GM23338 (cell line): ENCODE measurements at regions not wholly inside any gene's neighbourhood (a gene's known extent, or its start where the extent isn't known, plus 50 kb on each side); places are given as distances from the start of the nearest gene placed in this dataset.

ENCODE experiments used
- CREB1 ChIP-seq: fragments of 250-450 bp; sonication (Bioruptor Pico); IDR thresholded peaks from 2 replicates; pipeline ENCODE4 v1.5.0; 2020; ENCODE audit warnings: low read depth, mild to moderate bottlenecking, moderate library complexity
- CTCF ChIP-seq, 2 experiments: fragments of 200-600 bp in 1 of 2; sonication (generic) in 1 of 2; conservative IDR thresholded peaks; 2 replicates each; pipeline versions ENCODE4 v1.5.1 to v1.6.1; 2016 to 2017; ENCODE audit warnings: antibody characterized with exemption in 2 of 2, low read depth in 2 of 2, mild to moderate bottlenecking in 2 of 2, moderate library complexity in 1 of 2
- ETS1 ChIP-seq: IDR thresholded peaks from 2 replicates; pipeline ENCODE4 v1.6.1; 2016; ENCODE audit warnings: antibody characterized with exemption
- EZH2 ChIP-seq: fragments of 200-600 bp; sonication (generic); IDR thresholded peaks from one replicate; pipeline ENCODE4 v1.8.0; 2017; ENCODE audit warnings: antibody characterized with exemption, mild to moderate bottlenecking, low read depth; ENCODE audit not compliant: unreplicated experiment
- EZH2phosphoT487 ChIP-seq: fragments of 200-600 bp; sonication (generic); IDR thresholded peaks from one replicate; pipeline ENCODE4 v1.8.1; 2018; ENCODE audit warnings: antibody characterized with exemption; ENCODE audit not compliant: unreplicated experiment
- JUNB ChIP-seq: IDR thresholded peaks from one replicate; pipeline ENCODE4 v1.6.1; 2016; ENCODE audit warnings: antibody characterized with exemption; ENCODE audit not compliant: unreplicated experiment
- NANOG ChIP-seq: IDR thresholded peaks from 2 replicates; pipeline ENCODE4 v1.6.1; 2016; ENCODE audit warnings: antibody characterized with exemption, borderline replicate concordance
- POLR2AphosphoS5 ChIP-seq: IDR thresholded peaks from 2 replicates; pipeline ENCODE4 v1.6.1; 2016; ENCODE audit warnings: antibody characterized with exemption, low read depth
- REST ChIP-seq: IDR thresholded peaks from one replicate; pipeline ENCODE4 v1.6.1; 2018; ENCODE audit warnings: antibody characterized with exemption; ENCODE audit not compliant: unreplicated experiment
- STAT1 ChIP-seq: IDR thresholded peaks from one replicate; pipeline ENCODE4 v1.6.1; 2016; ENCODE audit warnings: antibody characterized with exemption; ENCODE audit not compliant: unreplicated experiment
- ZNF114 ChIP-seq: fragments of 250-450 bp; sonication (Bioruptor Pico); IDR thresholded peaks from 2 replicates; pipeline ENCODE4 v1.5.0; 2020; ENCODE audit warnings: mild to moderate bottlenecking, moderate library complexity
- ZNF331 ChIP-seq: fragments of 250-450 bp; sonication (Bioruptor Pico); IDR thresholded peaks from 2 replicates; pipeline ENCODE4 v1.5.0; 2020; ENCODE audit warnings: low read depth, mild to moderate bottlenecking, moderate library complexity
- ZNF462 ChIP-seq: fragments of 250-450 bp; sonication (Bioruptor Pico); IDR thresholded peaks from 2 replicates; pipeline ENCODE4 v1.5.0; 2020; ENCODE audit warnings: mild to moderate bottlenecking, moderate library complexity

DNA sequence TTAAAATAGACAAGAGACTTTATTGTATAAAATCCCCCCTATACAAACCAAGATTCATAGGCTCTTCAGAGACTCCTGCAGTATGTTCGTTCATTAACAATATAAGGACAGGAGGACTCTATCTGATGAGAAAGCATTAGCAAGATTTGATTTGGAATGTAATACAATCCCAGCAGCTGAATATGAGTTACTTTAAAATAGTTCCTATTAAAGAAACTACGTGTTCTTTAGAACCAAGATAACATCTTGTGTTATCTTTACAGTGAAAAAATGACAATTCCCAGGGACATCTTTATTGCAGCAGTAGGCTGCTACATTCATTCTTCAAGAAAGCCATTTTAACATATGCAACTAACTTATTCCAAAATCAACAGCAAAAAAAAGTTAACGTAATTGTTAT, 1360.1 kb upstream of the GJE1 start:
- TF ChIP-seq EZH2 (no peak), CREB1 (CRISPR knock-in tag) (no peak), CTCF (conservative IDR thresholded peaks at IDR 0.05; ENCODE audit: low read depth in 2 of 2) (no peak), POLR2AphosphoS5 (no peak), REST (no peak), ZNF331 (no peak), EZH2phosphoT487 (no peak), JUNB (no peak), STAT1 (no peak), ZNF114 (CRISPR knock-in tag) (no peak), ETS1 (no peak), NANOG (no peak), ZNF462 (CRISPR knock-in tag) (no peak)
